ENCODE measurements at regions not wholly inside any gene's neighbourhood (a gene's known extent, or its start where the extent isn't known, plus 50 kb on each side); places are given as distances from the start of the nearest gene placed in this dataset.

- peak; percentile 88 for FAIRE-seq
- Histone ChIP-seq H3K79me2 (ENCODE audit: control insufficient read depth, insufficient read depth, low read length) (no peaks in the 10 kb centered on the region), H4K20me1 (replicated peaks; ENCODE audit: control insufficient read depth, extremely low read depth, insufficient read depth, low read length) (no peaks in the 10 kb centered on the region), H3K9me3 (replicated peaks; ENCODE audit: control insufficient read depth, insufficient read depth, low read length) (no peaks in the 10 kb centered on the region), H3K27ac (ENCODE audit: insufficient read depth, low read depth, low read length) (no peak overlapping the region), H3K36me3 (ENCODE audit: control insufficient read depth in 2 of 2, extremely low read depth in 1 of 2, insufficient read depth in 2 of 2, low read length in 2 of 2) (no peaks in the 10 kb centered on the region), H3K9ac (replicated peaks; ENCODE audit: extremely low read depth, insufficient read depth, low read length) (no peak overlapping the region), H3K4me2 (ENCODE audit: insufficient read depth, low read length) (no peak overlapping the region), H3K4me3 (replicated peaks in 1 of 3; ENCODE audit: insufficient read depth in 1 of 3, low read depth in 1 of 3, low read length in 3 of 3) (no peak overlapping the region), H3K27me3 (ENCODE audit: control insufficient read depth in 2 of 2, insufficient read depth in 2 of 2, low read length in 2 of 2) (no peaks in the 10 kb centered on the region), H3K4me1 (ENCODE audit: control insufficient read depth, extremely low read depth, insufficient read depth, low read length) (no peaks in the 10 kb centered on the region), H3K9me1 (replicated peaks; ENCODE audit: control insufficient read depth, extremely low read depth, insufficient read depth, low read length) (no peaks in the 10 kb centered on the region), H2AFZ (ENCODE audit: low read depth, low read length) (no peak overlapping the region)
- DNase-seq (ENCODE audit: low read depth, low spot score): peak; percentile 81
- ChIA-PET POLR2A (no interaction called here), CTCF (interaction anchor here (0.5 to 6.9 kb wide), 64 partner anchors 11 to 1048 kb away, joined by 3 to 169 read pairs (median 4); partner anchors contain the start of gene ADAMTS1)
- intact Hi-C loops (cut with micrococcal nuclease): loop anchor here (1.0 to 10.0 kb wide), 9 partner anchors 101 to 1044 kb away; no protein-coding TSS in a partner anchor
- no TSS peak for BruUV-seq (replicated peaks)
- TF ChIP-seq, protein P1, sequence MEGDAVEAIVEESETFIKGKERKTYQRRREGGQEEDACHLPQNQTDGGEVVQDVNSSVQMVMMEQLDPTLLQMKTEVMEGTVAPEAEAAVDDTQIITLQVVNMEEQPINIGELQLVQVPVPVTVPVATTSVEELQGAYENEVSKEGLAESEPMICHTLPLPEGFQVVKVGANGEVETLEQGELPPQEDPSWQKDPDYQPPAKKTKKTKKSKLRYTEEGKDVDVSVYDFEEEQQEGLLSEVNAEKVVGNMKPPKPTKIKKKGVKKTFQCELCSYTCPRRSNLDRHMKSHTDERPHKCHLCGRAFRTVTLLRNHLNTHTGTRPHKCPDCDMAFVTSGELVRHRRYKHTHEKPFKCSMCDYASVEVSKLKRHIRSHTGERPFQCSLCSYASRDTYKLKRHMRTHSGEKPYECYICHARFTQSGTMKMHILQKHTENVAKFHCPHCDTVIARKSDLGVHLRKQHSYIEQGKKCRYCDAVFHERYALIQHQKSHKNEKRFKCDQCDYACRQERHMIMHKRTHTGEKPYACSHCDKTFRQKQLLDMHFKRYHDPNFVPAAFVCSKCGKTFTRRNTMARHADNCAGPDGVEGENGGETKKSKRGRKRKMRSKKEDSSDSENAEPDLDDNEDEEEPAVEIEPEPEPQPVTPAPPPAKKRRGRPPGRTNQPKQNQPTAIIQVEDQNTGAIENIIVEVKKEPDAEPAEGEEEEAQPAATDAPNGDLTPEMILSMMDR (IDR thresholded peaks at IDR 0.05; ENCODE audit: extremely low read depth in 1 of 2, insufficient read depth in 1 of 2, low read depth in 1 of 2, low read length in 2 of 2): peak; percentile 78 to 82
- TF ChIP-seq FOS (IDR thresholded peaks at IDR 0.05; ENCODE audit: borderline replicate concordance, insufficient read depth, low read length) (no peak), POLR2AphosphoS5 (IDR thresholded peaks at IDR 0.05; ENCODE audit: insufficient read depth, low read depth, low read length) (no peak)
- dilution Hi-C loops (cut with MboI; ENCODE audit: extremely low pct_ligation_motif_present, low sequenced_read_pairs): no loop called here
Observed at GRCh38 chr21:27700974-27701614, 734.2 kb upstream of the ADAMTS5 start.

- DNase-seq (ENCODE audit: low read depth, low spot score) (no peak), FAIRE-seq (no peak)
- Histone ChIP-seq H3K79me2 (ENCODE audit: control insufficient read depth, insufficient read depth, low read length) (no peaks in the 10 kb centered on the region), H3K9me1 (replicated peaks; ENCODE audit: control insufficient read depth, extremely low read depth, insufficient read depth, low read length) (no peaks in the 10 kb centered on the region), H2AFZ (ENCODE audit: low read depth, low read length) (no peak overlapping the region), H4K20me1 (replicated peaks; ENCODE audit: control insufficient read depth, extremely low read depth, insufficient read depth, low read length) (no peaks in the 10 kb centered on the region), H3K9ac (replicated peaks; ENCODE audit: extremely low read depth, insufficient read depth, low read length) (no peak overlapping the region), H3K27me3 (ENCODE audit: control insufficient read depth in 2 of 2, insufficient read depth in 2 of 2, low read length in 2 of 2) (no peaks in the 10 kb centered on the region), H3K27ac (ENCODE audit: insufficient read depth, low read depth, low read length) (no peak overlapping the region), H3K4me2 (ENCODE audit: insufficient read depth, low read length) (no peak overlapping the region), H3K9me3 (replicated peaks; ENCODE audit: control insufficient read depth, insufficient read depth, low read length) (no peaks in the 10 kb centered on the region), H3K4me1 (ENCODE audit: control insufficient read depth, extremely low read depth, insufficient read depth, low read length) (no peaks in the 10 kb centered on the region), H3K4me3 (replicated peaks in 1 of 3; ENCODE audit: insufficient read depth in 1 of 3, low read depth in 1 of 3, low read length in 3 of 3) (no peak overlapping the region), H3K36me3 (ENCODE audit: control insufficient read depth in 2 of 2, extremely low read depth in 1 of 2, insufficient read depth in 2 of 2, low read length in 2 of 2) (no peaks in the 10 kb centered on the region)
- no peak for TF ChIP-seq POLR2A (IDR thresholded peaks at IDR 0.05; ENCODE audit: low read depth, low read length)
- dilution Hi-C loops (cut with MboI; ENCODE audit: extremely low pct_ligation_motif_present, low sequenced_read_pairs) (no loop called here), intact Hi-C loops (cut with micrococcal nuclease) (no loop called here)
- ChIA-PET CTCF (interaction anchor here (1.4 to 2.0 kb wide), 2 partner anchors 13 to 813 kb away, joined by 3 to 5 read pairs; no protein-coding TSS in a partner anchor), POLR2A (no interaction called here)
- no TSS peak for BruUV-seq (replicated peaks)
Observed at GRCh38 chr21:27695246-27695645, 728.4 kb upstream of the ADAMTS5 start.
